ENCODE measurements at regions not wholly inside any gene's neighbourhood (a gene's known extent, or its start where the extent isn't known, plus 50 kb on each side); places are given as distances from the start of the nearest gene placed in this dataset.

- TF ChIP-seq POLR2A (IDR thresholded peaks at IDR 0.05; ENCODE audit: low read length) (no peak), GATA1 (IDR thresholded peaks at IDR 0.05; ENCODE audit: low read depth, low read length) (no peak)
These were observed 300.8 kb upstream of the SOX11 start for GRCh38 chr2:5391362-5391761.
